ENCODE measurements at regions not wholly inside any gene's neighbourhood (a gene's known extent, or its start where the extent isn't known, plus 50 kb on each side); places are given as distances from the start of the nearest gene placed in this dataset.
A peak's percentile ranks its signal among the peaks of the same experiment; 100 is the strongest.

DNA sequence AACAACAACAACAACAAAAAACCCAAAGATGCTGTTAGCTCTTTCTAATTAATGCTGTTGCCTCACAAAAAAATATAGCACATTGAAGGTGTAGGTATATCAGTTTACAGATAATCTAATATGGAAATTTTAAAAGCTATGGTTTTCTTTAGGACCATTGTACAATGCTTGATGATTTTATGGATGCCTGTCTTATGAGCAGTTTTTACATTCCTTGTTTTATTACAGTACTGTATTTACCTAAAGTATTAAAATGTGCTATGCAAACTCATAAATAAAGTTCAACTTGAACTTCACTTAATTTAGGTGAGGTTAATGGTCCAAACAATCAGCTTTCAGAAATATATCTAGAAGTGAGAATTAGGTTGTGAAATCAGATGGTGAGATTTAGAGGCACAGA lies 212.2 kb upstream of the GOLIM4 start:
- no peak for DNase-seq

GRCh38 chr3:168295027-168295426 lies 199.3 kb upstream of the GOLIM4 start:
- DNase-seq = no peak

DNA sequence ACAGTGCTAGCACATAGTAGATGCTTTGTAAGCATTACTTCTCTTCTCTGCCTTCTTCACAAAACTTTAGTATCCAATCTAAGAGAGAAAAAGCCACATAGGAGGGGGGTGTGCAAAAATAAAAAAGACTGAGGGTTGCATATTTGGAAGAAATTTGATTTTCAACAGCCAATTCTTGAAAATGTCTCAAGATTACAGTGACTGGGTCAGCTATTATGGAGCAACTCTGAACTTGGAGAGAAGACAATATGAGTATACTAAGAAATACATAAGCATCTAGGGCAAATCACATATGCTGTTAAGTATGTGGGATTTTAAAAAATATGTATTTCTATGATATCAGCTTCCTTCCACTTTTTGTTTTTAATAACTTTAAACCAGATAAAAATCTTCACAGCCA lies 196.6 kb upstream of the GOLIM4 start:
- DNase-seq = no peak

DNA sequence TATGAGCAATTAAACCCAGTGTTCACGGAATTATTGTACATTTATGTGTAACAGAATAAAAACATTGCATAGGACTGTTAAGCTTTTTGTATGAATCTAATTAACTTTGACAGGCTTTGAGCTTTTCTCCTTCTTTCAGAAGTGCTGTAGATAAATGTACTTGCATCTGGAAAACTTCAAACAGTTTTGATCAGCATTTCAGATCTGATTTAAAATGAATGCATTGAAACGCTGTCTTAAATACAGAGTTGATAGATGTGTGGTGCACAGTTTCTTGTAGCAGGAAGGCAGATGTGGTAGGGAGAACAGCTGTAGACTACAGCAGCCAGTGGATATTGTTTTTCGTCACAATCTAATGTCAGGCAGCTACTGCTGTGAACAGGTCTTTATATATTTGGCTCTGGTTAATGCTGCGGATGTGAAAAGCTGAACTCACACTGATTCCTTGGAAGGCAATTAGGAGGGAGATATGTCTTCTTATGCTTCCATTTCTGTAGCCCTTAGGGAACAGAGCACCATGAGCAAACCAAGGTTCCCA lies 193.8 kb upstream of the GOLIM4 start:
- DNase-seq = no peak

GRCh38 chr3:168288511-168289401 lies 193.0 kb upstream of the GOLIM4 start:
- DNase-seq = no peak

DNA sequence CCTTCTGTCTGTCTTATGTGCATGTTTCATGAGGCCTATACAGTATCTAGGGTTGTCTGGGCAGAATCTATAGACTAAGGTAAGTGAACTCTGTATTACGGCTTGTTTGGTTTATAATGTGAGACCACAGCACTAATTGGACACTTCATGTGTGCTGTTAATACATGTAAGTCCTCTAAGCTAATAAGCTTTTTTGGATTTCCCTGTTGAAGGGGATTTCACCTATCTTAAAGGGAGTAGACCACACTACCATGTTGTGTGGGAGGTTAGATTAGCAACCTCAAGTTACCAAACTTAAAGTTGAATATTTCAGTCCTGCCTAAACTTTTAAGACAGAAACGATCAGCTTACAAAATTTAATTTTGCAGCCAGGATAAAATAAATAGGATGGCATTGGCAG lies 189.8 kb upstream of the GOLIM4 start:
- no peak for DNase-seq

DNA sequence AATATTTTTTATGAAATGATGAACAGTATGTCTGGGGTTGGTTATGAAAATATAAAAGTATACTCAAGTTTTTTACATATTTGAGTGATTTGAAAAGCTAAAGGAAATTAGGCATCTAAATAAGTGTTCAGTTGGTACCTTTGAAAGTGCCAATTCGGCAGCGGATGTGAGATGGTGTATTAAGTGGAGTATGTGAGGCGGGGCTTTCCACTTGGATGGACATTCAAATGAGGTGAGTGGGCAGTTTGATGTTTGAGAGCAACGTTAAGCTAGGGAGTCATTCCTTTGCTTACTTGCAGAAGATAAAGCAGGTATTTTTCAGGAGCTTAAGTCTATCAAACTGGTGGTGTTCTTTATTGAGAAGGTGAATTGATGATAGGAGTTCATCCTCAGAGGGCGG lies 189.0 kb upstream of the GOLIM4 start:
- no peak for DNase-seq

DNA sequence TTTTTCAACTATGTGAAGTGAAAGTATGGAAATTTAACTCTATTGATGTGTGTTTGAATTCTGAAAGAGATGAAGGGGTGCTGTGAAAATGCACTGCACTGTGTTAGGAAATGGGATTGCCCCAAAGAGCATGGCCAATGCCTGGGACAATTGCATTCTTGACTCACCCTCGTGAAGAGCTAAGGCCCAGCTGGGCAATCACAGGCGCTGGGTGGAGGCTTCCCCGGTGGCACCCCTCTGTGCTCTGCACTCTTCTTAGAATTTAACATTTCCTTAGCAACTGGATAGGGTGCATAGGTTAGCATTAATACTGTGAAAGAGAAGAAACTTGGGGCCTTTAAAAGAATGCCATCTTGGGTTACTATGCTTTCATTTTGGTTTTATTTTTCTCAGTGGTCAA lies 179.9 kb upstream of the GOLIM4 start:
- DNase-seq = no peak

DNA sequence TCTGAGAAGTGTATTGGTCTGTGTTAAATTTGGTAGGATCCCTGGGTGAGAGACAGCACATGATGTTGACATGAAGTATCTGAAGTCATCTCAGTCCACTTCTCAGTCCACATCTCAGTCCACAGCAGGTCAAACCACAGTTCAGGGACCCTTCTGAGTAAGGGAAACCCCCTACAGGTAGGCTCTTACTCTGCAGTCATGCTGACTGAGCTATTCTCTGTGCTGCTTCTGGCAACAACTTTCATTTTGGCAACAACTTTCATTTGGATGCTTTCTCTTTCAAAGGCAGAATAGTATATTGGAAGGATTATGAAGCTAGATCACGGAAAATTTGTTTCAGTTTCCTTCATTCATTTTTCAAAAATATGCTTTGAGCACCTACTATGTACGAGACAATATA lies 178.2 kb upstream of the GOLIM4 start:
- DNase-seq = no peak

DNA sequence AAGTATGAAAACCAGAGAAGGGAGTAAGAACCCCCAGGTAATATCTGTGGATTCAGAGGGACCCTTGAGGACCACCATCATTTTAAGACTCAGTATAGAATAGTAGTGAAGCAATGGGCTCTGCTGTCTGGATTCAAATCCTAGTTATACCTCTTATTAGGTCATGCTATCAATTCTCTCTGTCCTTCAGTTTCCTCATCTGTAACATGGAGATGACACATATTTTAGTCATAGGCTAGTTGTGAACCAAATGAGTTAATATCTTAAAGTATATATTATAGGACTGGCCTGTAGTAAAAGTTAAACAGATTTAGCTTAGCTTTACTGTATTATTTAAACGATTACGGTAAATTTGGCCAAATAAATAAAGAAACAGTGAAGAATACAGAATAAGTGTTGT lies 177.3 kb upstream of the GOLIM4 start:
- no peak for DNase-seq

DNA sequence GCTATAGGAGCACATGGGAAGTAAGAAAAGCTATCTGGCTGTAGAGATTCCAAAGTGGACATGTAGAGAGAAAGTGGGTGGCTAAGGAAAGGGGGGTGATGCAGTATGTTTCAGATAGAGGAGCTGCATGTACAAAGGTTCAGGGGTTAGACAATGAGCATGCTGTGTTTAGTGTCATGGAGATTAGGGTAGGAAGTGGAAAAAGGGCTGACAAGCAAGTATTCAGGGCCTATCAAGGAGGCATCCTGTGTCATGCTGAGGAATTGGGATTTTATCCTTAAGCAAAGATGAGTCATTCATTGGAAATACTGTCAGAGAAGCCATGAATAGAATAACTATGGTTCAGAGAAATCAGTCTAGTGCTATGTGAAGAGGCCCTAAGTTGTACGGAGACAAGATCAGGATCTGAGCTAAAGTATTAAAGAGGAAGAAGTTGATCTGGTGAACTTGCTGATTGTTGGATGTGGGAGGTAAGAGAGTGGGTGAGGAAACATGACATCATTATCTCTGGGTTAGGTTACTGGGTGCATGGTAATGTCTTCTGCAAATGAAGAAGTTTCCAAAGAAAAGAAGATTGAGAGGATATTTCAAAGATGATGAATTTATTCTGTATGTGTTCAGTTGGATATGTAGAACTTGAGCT lies 176.7 kb upstream of the GOLIM4 start:
- no peak for DNase-seq

DNA sequence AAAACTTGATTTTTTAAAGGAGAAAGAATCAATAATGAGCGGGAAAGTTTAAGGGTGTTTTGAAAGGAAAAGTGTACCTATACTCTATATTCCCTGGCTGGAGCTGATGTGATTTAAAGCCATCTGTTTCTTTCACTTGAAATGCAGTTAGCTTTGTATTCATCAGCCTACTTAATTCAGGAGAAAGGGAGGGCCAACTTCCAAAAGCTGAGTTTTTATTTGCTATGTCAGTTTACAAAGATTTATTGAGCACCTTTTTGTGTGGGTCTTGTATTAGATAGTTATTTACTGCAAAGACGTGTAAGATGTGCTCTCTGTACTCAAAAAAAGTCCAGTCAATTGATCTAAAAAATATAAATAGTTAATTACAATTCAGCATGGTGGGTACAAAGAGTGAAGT lies 176.2 kb upstream of the GOLIM4 start:
- DNase-seq = no peak

DNA sequence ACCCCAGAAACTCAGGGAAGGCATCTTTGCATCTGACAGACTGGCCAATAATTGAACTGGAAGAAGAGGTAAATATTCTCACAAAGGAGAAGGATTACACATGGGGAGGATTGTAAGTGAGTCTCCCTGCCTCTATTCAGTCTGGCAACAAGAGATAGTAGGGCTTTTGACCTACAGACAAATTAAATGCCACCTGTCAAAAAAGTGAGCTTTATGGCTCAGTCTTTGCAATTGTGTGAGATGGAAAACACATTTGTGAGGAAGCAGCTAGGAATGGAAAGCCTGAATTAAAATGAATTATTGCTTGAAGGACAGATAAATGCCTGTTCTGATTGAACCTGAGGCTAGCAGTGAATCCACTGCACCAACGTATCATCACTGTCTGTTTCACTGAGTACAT lies 173.3 kb upstream of the GOLIM4 start:
- DNase-seq = no peak

- DNase-seq = no peak
Observed at GRCh38 chr3:168267179-168267578, 171.5 kb upstream of the GOLIM4 start.

- DNase-seq = no peak
Observed at GRCh38 chr3:168266335-168266734, 170.6 kb upstream of the GOLIM4 start.

GRCh38 chr3:168262887-168263286 lies 167.2 kb upstream of the GOLIM4 start:
- no peak for DNase-seq

- no peak for DNase-seq
Observed at GRCh38 chr3:168260859-168261258, 165.1 kb upstream of the GOLIM4 start.

DNA sequence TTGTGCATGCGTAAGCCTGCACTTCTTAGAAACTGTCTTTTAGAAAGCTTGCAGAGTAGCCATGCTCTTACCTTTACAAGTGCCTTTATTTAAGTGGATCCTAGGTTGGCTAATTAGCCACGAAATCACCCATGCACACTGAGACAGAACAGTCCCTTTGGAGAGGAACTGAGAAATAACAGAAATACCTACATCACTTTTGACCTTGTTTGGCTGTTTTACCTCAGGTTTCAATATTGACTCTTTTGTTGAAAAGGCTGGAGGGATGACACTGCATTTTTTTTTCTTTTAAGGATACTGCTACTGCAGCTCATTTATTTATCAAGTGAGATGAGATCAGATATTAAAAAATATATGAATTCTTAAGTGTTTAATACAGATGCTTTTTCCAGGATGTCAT lies 155.6 kb upstream of the GOLIM4 start:
- DNase-seq = no peak

- DNase-seq = peak; percentile 14
Observed at GRCh38 chr3:168250415-168250861, 154.7 kb upstream of the GOLIM4 start.

DNA sequence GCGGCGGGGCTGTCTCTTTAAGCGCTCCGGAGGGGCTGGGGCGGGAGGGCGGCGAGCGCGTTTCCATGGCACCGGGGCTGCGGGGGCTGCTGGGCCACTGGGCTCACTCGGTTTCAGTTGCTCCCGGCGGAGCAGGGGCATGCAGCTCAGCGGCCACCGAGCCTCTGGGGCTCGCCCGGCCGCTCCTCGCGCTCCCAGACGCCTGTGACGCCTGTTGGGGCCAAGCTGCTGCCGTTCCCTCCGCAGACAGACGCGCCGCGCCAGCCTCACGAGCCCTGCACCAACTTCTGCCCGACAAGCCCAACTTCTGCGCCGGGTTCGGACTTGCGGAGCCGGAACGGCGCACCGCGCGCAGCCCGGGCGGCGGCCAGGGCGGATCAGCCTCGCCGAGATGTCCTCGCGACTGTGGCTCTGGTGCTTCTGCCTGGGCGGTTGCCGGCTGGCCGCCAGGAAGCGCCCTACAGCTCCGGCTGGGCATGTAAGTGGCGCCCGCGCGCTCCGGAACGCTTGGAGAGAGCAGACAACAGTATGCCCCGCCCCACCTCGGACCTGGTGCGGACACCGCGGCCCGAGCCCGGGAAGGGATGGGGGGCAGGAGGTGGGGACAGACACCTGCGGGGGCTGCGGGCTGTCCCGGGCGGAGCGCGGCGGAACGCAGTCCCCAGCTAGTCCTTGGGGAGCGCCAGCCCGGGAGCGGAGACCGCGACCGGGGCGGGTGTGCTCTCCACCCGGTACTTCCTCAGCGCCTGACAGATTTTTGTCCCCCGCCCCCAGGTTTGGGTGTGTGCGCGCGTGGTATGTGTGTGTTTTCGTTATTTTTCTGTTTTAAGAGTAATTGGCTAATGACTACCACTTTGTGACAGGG lies 154.1 kb upstream of the GOLIM4 start:
- DNase-seq = peak; percentile 81

- peak; percentile 52 for DNase-seq
Observed at GRCh38 chr3:168249205-168249549, 153.5 kb upstream of the GOLIM4 start.
